ENCODE measurements at regions not wholly inside any gene's neighbourhood (a gene's known extent, or its start where the extent isn't known, plus 50 kb on each side); places are given as distances from the start of the nearest gene placed in this dataset.

GRCh38 chr4:95985051-95985450 is 145.2 kb downstream of the PDHA2 start (continued):
- TF ChIP-seq ZBTB11 (CRISPR knock-in tag; IDR thresholded peaks at IDR 0.05) = no peak
- no peak for TF ChIP-seq RCOR1 (conservative IDR thresholded peaks at IDR 0.05; ENCODE audit: low read depth, low read length)
- TF ChIP-seq HSF1 (IDR thresholded peaks at IDR 0.05; ENCODE audit: low read depth, low read length) = no peak
- no peak for TF ChIP-seq PBX3 (IDR thresholded peaks at IDR 0.05; ENCODE audit: insufficient replicate concordance, low read depth, low read length)
- no peak for TF ChIP-seq FOXM1 (IDR thresholded peaks at IDR 0.05; ENCODE audit: low read depth, low read length)
- TF ChIP-seq PAX5 (IDR thresholded peaks at IDR 0.05; ENCODE audit: borderline replicate concordance, low read depth, low read length) = no peak
- TF ChIP-seq MYC (IDR thresholded peaks at IDR 0.05; ENCODE audit: insufficient read depth, insufficient read length, insufficient replicate concordance, low read length, severe bottlenecking) = no peak
- no peak for TF ChIP-seq ZBED1 (IDR thresholded peaks at IDR 0.05; ENCODE audit: borderline replicate concordance)
- TF ChIP-seq BCLAF1 (IDR thresholded peaks at IDR 0.05) = no peak
- no peak for TF ChIP-seq POLR2A (IDR thresholded peaks at IDR 0.05; ENCODE audit: low read depth, low read length)
- TF ChIP-seq ZNF274 (IDR thresholded peaks at IDR 0.05; ENCODE audit: insufficient read depth, insufficient read length) = no peak
- TF ChIP-seq RELB (IDR thresholded peaks at IDR 0.05; ENCODE audit: low read depth) = no peak
- no peak for TF ChIP-seq CHD2 (IDR thresholded peaks at IDR 0.05; ENCODE audit: borderline replicate concordance, low read depth, low read length)
- TF ChIP-seq ESRRA (IDR thresholded peaks at IDR 0.05; ENCODE audit: low read length) = no peak
- no peak for TF ChIP-seq RBBP5 (conservative IDR thresholded peaks at IDR 0.05)
- no peak for TF ChIP-seq SREBF1 (IDR thresholded peaks at IDR 0.05; ENCODE audit: low read length)
- no peak for TF ChIP-seq JUND (IDR thresholded peaks at IDR 0.05; ENCODE audit: low read depth, low read length)
- TF ChIP-seq USF1 (IDR thresholded peaks at IDR 0.05; ENCODE audit: borderline replicate concordance, extremely low read length, insufficient read depth, low read depth, low read length) = no peak
- no peak for TF ChIP-seq ATF3 (IDR thresholded peaks at IDR 0.05; ENCODE audit: borderline replicate concordance, extremely low read depth, low read depth, low read length)

Measured in GM12878 (cell line).